Fibroblast of the aortic adventitia (primary cell): ENCODE measurements at regions not wholly inside any gene's neighbourhood (a gene's known extent, or its start where the extent isn't known, plus 50 kb on each side); places are given as distances from the start of the nearest gene placed in this dataset.

Experiments used
- DNase-seq: peaks from one replicate; pipeline ENCODE4 v3.0.0-alpha.2; 2010; ENCODE audit warnings: low read depth
- H3K4me3 ChIP-seq: 2 replicates; pipeline ENCODE4 v1.5.1; 2011; ENCODE audit warnings: low read depth, mild to moderate bottlenecking, control low read depth, low read length, moderate library complexity
- CTCF ChIP-seq: IDR thresholded peaks from 2 replicates; pipeline ENCODE4 v1.5.1; 2011; ENCODE audit warnings: mild to moderate bottlenecking, low read length, control low read depth, inconsistent platforms; ENCODE audit not compliant: insufficient read depth

- no peak for TF ChIP-seq CTCF
- DNase-seq: no peak
- H3K4me3 ChIP-seq: no peak overlapping the region
These were observed 159.6 kb upstream of the SMIM21 start for GRCh38 chr18:75587131-75587530.

GRCh38 chr18:75586130-75586889, 158.8 kb upstream of the SMIM21 start:
- H3K4me3 ChIP-seq: no peak overlapping the region
- no peak for TF ChIP-seq CTCF
- DNase-seq: no peak

- DNase-seq: no peak
- no peak for TF ChIP-seq CTCF
- H3K4me3 ChIP-seq: no peak overlapping the region
These were observed 155.4 kb upstream of the SMIM21 start for GRCh38 chr18:75582940-75583339.

GRCh38 chr18:75582406-75582821, 154.9 kb upstream of the SMIM21 start:
- no peak for TF ChIP-seq CTCF
- peak; percentile 70 for DNase-seq
- no peak overlapping the region for H3K4me3 ChIP-seq

- DNase-seq: peak; percentile 49
- no peak for TF ChIP-seq CTCF
- H3K4me3 ChIP-seq: no peak overlapping the region
These were observed 154.0 kb upstream of the SMIM21 start for GRCh38 chr18:75581336-75582131.

- no peak overlapping the region for H3K4me3 ChIP-seq
- DNase-seq: peak; percentile 16
- no peak for TF ChIP-seq CTCF
These were observed 146.7 kb upstream of the SMIM21 start for GRCh38 chr18:75574187-75574586.
